SU-DHL-6 (cell line): ENCODE measurements at regions not wholly inside any gene's neighbourhood (a gene's known extent, or its start where the extent isn't known, plus 50 kb on each side); places are given as distances from the start of the nearest gene placed in this dataset.

Experiments
- EZH2phosphoT487 ChIP-seq: fragments of 200-600 bp; sonication (generic), shearing (Covaris generic); conservative IDR thresholded peaks from 2 replicates; pipeline ENCODE4 v1.6.1; 2018; ENCODE audit warnings: mild to moderate bottlenecking, antibody characterized with exemption, low read length, moderate library complexity, mixed read lengths
- TF ChIP-seq, protein P1 (sequence below): fragments of 200-600 bp; sonication (generic); IDR thresholded peaks from one replicate; pipeline ENCODE4 v1.5.1; 2017; ENCODE audit warnings: antibody characterized with exemption, mild to moderate bottlenecking, low read length, moderate library complexity; ENCODE audit not compliant: insufficient read depth, poor library complexity, severe bottlenecking

DNA sequence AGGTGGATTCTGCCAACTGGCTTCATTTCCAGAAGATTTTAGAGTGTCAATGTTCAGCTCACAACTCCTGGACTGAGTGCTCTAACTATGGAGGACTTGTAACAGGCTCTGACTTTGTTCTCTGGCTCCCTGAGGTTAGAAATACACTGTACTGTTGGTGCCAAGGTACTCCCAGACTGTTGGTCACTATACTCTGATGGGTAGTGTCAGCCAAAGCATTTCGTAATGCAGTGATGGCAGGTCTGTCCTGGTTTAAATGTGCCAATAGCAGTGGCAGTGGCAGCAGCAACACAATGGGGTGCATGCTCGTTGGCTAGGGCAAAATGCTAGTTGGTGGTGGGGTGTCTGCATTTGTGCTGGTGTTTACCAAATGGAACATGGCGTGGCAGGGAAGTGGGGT is 472.2 kb downstream of the TDRD3 start:
- TF ChIP-seq, protein P1, sequence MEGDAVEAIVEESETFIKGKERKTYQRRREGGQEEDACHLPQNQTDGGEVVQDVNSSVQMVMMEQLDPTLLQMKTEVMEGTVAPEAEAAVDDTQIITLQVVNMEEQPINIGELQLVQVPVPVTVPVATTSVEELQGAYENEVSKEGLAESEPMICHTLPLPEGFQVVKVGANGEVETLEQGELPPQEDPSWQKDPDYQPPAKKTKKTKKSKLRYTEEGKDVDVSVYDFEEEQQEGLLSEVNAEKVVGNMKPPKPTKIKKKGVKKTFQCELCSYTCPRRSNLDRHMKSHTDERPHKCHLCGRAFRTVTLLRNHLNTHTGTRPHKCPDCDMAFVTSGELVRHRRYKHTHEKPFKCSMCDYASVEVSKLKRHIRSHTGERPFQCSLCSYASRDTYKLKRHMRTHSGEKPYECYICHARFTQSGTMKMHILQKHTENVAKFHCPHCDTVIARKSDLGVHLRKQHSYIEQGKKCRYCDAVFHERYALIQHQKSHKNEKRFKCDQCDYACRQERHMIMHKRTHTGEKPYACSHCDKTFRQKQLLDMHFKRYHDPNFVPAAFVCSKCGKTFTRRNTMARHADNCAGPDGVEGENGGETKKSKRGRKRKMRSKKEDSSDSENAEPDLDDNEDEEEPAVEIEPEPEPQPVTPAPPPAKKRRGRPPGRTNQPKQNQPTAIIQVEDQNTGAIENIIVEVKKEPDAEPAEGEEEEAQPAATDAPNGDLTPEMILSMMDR: no peak
- no peak for TF ChIP-seq EZH2phosphoT487
